ENCODE measurements at regions not wholly inside any gene's neighbourhood (a gene's known extent, or its start where the extent isn't known, plus 50 kb on each side); places are given as distances from the start of the nearest gene placed in this dataset.

GRCh38 chr4:152157629-152158028 lies 378.3 kb downstream of the FBXW7 start:
- TF ChIP-seq, protein P1, sequence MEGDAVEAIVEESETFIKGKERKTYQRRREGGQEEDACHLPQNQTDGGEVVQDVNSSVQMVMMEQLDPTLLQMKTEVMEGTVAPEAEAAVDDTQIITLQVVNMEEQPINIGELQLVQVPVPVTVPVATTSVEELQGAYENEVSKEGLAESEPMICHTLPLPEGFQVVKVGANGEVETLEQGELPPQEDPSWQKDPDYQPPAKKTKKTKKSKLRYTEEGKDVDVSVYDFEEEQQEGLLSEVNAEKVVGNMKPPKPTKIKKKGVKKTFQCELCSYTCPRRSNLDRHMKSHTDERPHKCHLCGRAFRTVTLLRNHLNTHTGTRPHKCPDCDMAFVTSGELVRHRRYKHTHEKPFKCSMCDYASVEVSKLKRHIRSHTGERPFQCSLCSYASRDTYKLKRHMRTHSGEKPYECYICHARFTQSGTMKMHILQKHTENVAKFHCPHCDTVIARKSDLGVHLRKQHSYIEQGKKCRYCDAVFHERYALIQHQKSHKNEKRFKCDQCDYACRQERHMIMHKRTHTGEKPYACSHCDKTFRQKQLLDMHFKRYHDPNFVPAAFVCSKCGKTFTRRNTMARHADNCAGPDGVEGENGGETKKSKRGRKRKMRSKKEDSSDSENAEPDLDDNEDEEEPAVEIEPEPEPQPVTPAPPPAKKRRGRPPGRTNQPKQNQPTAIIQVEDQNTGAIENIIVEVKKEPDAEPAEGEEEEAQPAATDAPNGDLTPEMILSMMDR (IDR thresholded peaks at IDR 0.05 in 8 of 11, conservative IDR thresholded peaks at IDR 0.05 in 3 of 11) = no peak
- TF ChIP-seq POLR2AphosphoS5 (IDR thresholded peaks at IDR 0.05) (no peak), POLR2A (IDR thresholded peaks at IDR 0.05) (no peak)
